ENCODE measurements at regions not wholly inside any gene's neighbourhood (a gene's known extent, or its start where the extent isn't known, plus 50 kb on each side); places are given as distances from the start of the nearest gene placed in this dataset.
A peak's percentile ranks its signal among the peaks of the same experiment; 100 is the strongest.
"Not testable (repeated sequence)": the region's sequence is repeated elsewhere in the genome, so short reads cannot be mapped to it uniquely, and the experiment has no call there.

GRCh38 chr3:94821241-94821640 is 758.4 kb downstream of the NSUN3 start:
- no peak for DNase-seq (ENCODE audit: low read depth in 2 of 2)

- no peak for DNase-seq (ENCODE audit: low read depth in 2 of 2)
These were observed 759.4 kb downstream of the NSUN3 start for GRCh38 chr3:94822298-94822697.

- DNase-seq (ENCODE audit: low read depth in 2 of 2): not testable (repeated sequence)
These were observed 783.4 kb downstream of the NSUN3 start for GRCh38 chr3:94846251-94846650.

GRCh38 chr3:94862703-94863102 is 799.8 kb downstream of the NSUN3 start:
- DNase-seq (ENCODE audit: low read depth in 2 of 2): no peak

- DNase-seq (ENCODE audit: low read depth in 2 of 2): no peak
These were observed 806.2 kb downstream of the NSUN3 start for GRCh38 chr3:94869059-94869547.

- no peak for DNase-seq (ENCODE audit: low read depth in 2 of 2)
These were observed 810.9 kb downstream of the NSUN3 start for GRCh38 chr3:94873751-94874150.

GRCh38 chr3:94875149-94875548 is 812.3 kb downstream of the NSUN3 start:
- no peak for DNase-seq (ENCODE audit: low read depth in 2 of 2)

GRCh38 chr3:94887065-94887464 is 824.2 kb downstream of the NSUN3 start:
- DNase-seq (ENCODE audit: low read depth in 2 of 2): no peak

- DNase-seq (ENCODE audit: low read depth in 2 of 2): no peak
These were observed 834.1 kb downstream of the NSUN3 start for GRCh38 chr3:94896994-94897393.

GRCh38 chr3:94904156-94904674 is 841.4 kb downstream of the NSUN3 start:
- no peak for DNase-seq (ENCODE audit: low read depth in 2 of 2)

GRCh38 chr3:94909726-94910125 is 846.9 kb downstream of the NSUN3 start:
- DNase-seq (ENCODE audit: low read depth in 2 of 2): no peak

- no peak for DNase-seq (ENCODE audit: low read depth in 2 of 2)
These were observed 849.8 kb downstream of the NSUN3 start for GRCh38 chr3:94912656-94913055.

GRCh38 chr3:94927175-94927574 is 864.3 kb downstream of the NSUN3 start:
- no peak for DNase-seq (ENCODE audit: low read depth in 2 of 2)

- peak; percentile 13 to 21 for DNase-seq (ENCODE audit: low read depth in 2 of 2)
These were observed 866.1 kb downstream of the NSUN3 start for GRCh38 chr3:94928921-94929320.

GRCh38 chr3:94935738-94936580 is 873.1 kb downstream of the NSUN3 start:
- DNase-seq (ENCODE audit: low read depth in 2 of 2): no peak

- DNase-seq (ENCODE audit: low read depth in 2 of 2): no peak
These were observed 875.1 kb downstream of the NSUN3 start for GRCh38 chr3:94937980-94938379.

GRCh38 chr3:94946683-94947082 is 883.8 kb downstream of the NSUN3 start:
- no peak for DNase-seq (ENCODE audit: low read depth in 2 of 2)

GRCh38 chr3:94961423-94962100 is 898.7 kb downstream of the NSUN3 start:
- no peak for DNase-seq (ENCODE audit: low read depth in 2 of 2)

- DNase-seq (ENCODE audit: low read depth in 2 of 2): no peak
These were observed 903.1 kb downstream of the NSUN3 start for GRCh38 chr3:94965867-94966475.

GRCh38 chr3:94967196-94967595 is 904.3 kb downstream of the NSUN3 start:
- no peak for DNase-seq (ENCODE audit: low read depth in 2 of 2)

- DNase-seq (ENCODE audit: low read depth in 2 of 2): no peak
These were observed 905.7 kb downstream of the NSUN3 start for GRCh38 chr3:94968519-94968918.

GRCh38 chr3:94972066-94972465 is 909.2 kb downstream of the NSUN3 start:
- no peak for DNase-seq (ENCODE audit: low read depth in 2 of 2)

All from fibroblast of skin of left quadriceps (primary cell).